Calu3 (cell line): ENCODE measurements at regions not wholly inside any gene's neighbourhood (a gene's known extent, or its start where the extent isn't known, plus 50 kb on each side); places are given as distances from the start of the nearest gene placed in this dataset.

ENCODE experiments used
- BruUV-seq: library from RNA; stranded (reverse); fragments of 400-500 nt; replicated peaks from 2 replicates; lab custom pipeline; 2021; lab: Mats Ljungman, UMichigan
- CTCF ChIA-PET: fragments of 300-600 bp; sonication (Branson Sonifier 250); formaldehyde crosslinking; loops from one replicate; lab custom pipeline; 2022; ENCODE audit warnings: antibody characterized with exemption; lab: Charles Lee
- DNase-seq: peaks from one replicate; pipeline ENCODE4 v3.0.0; 2022
- H3K27ac Mint-ChIP-seq: one replicate; pipeline ENCODE4 v1.8.0; 2022; ENCODE audit warnings: mixed read lengths; ENCODE audit not compliant: unreplicated experiment
- H3K27me3 Mint-ChIP-seq: one replicate; pipeline ENCODE4 v1.8.0; 2022; ENCODE audit warnings: mixed read lengths; ENCODE audit not compliant: unreplicated experiment
- H3K36me3 Mint-ChIP-seq: one replicate; pipeline ENCODE4 v1.8.0; 2022; ENCODE audit warnings: mild to moderate bottlenecking, moderate library complexity, mixed read lengths; ENCODE audit not compliant: insufficient read depth, unreplicated experiment
- H3K4me1 Mint-ChIP-seq: one replicate; pipeline ENCODE4 v1.8.0; 2022; ENCODE audit warnings: mild to moderate bottlenecking, low read depth, mixed read lengths; ENCODE audit not compliant: unreplicated experiment
- H3K4me3 Mint-ChIP-seq: one replicate; pipeline ENCODE4 v1.8.0; 2022; ENCODE audit warnings: mild to moderate bottlenecking, low read depth, moderate library complexity, mixed read lengths; ENCODE audit not compliant: unreplicated experiment
- H3K9me3 Mint-ChIP-seq: one replicate; pipeline ENCODE4 v1.8.0; 2022; ENCODE audit warnings: low read depth, mixed read lengths; ENCODE audit not compliant: unreplicated experiment
- intact Hi-C: fragments of 100-400 bp; cut with micrococcal nuclease; formaldehyde crosslinking; loops from one replicate; pipeline ENCODE4 v1.10.0; 2022; ENCODE audit not compliant: unreplicated experiment
- TF ChIP-seq, protein P1 (sequence below): fragments of 200-600 bp; IDR thresholded peaks from one replicate; pipeline ENCODE4 v1.8.0; 2022; ENCODE audit warnings: antibody characterized with exemption; ENCODE audit not compliant: unreplicated experiment

GRCh38 chrX:81489987-81490386 lies 288.1 kb downstream of the SH3BGRL start:
- Mint-ChIP-seq H3K4me1 (no peaks in the 10 kb centered on the region), H3K4me3 (no peak overlapping the region), H3K9me3 (no peaks in the 10 kb centered on the region), H3K27ac (no peak overlapping the region), H3K27me3 (no peaks in the 10 kb centered on the region), H3K36me3 (no peaks in the 10 kb centered on the region)
- no peak for DNase-seq
- TF ChIP-seq, protein P1, sequence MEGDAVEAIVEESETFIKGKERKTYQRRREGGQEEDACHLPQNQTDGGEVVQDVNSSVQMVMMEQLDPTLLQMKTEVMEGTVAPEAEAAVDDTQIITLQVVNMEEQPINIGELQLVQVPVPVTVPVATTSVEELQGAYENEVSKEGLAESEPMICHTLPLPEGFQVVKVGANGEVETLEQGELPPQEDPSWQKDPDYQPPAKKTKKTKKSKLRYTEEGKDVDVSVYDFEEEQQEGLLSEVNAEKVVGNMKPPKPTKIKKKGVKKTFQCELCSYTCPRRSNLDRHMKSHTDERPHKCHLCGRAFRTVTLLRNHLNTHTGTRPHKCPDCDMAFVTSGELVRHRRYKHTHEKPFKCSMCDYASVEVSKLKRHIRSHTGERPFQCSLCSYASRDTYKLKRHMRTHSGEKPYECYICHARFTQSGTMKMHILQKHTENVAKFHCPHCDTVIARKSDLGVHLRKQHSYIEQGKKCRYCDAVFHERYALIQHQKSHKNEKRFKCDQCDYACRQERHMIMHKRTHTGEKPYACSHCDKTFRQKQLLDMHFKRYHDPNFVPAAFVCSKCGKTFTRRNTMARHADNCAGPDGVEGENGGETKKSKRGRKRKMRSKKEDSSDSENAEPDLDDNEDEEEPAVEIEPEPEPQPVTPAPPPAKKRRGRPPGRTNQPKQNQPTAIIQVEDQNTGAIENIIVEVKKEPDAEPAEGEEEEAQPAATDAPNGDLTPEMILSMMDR = no peak
- no TSS peak for BruUV-seq
- intact Hi-C loops = loop anchor here (5.0 to 10.0 kb wide), 4 partner anchors 52 to 465 kb away; no protein-coding TSS in a partner anchor
- CTCF ChIA-PET = no interaction called here

- no peak for DNase-seq
- Mint-ChIP-seq H3K4me3 (no peak overlapping the region), H3K27ac (no peak overlapping the region), H3K9me3 (peaks cover 2% of the 10 kb centered on the region), H3K27me3 (no peaks in the 10 kb centered on the region), H3K4me1 (peaks cover 7% of the 10 kb centered on the region), H3K36me3 (no peaks in the 10 kb centered on the region)
- no TSS peak for BruUV-seq
- CTCF ChIA-PET = no interaction called here
- intact Hi-C loops = no loop called here
- TF ChIP-seq, protein P1 = no peak
These were observed 326.1 kb downstream of the SH3BGRL start for GRCh38 chrX:81527881-81528440.

DNA sequence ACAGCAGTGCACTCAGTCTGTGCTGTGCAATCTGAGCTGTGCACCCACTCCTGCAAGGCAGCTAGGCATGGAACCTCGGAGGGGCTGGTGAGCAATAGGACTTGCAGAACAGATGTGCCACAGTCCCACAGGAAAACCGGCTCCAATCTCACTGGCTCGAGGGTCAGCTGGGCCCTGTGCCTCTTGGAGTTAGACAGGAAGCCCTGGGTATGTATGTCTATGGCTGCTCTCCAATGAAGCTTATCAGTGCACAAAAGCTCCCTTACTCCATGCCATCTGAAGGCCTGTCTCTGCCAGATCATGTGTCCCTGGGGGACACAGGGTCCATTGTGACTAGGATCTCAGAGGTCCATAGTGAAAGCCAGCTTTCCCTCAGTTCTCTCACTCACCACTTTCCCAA lies 335.8 kb downstream of the SH3BGRL start:
- peaks cover 9% of the 10 kb centered on the region for H3K4me1 Mint-ChIP-seq
- intact Hi-C loops = no loop called here
- no TSS peak for BruUV-seq
- TF ChIP-seq, protein P1 = no peak
- H3K4me3 Mint-ChIP-seq = no peak overlapping the region
- no peak for DNase-seq
- H3K36me3 Mint-ChIP-seq = no peaks in the 10 kb centered on the region
- peaks cover 4% of the 10 kb centered on the region for H3K9me3 Mint-ChIP-seq
- no peak overlapping the region for H3K27ac Mint-ChIP-seq
- no peaks in the 10 kb centered on the region for H3K27me3 Mint-ChIP-seq
- CTCF ChIA-PET = no interaction called here

- Mint-ChIP-seq H3K36me3 (no peaks in the 10 kb centered on the region), H3K9me3 (peaks cover 5% of the 10 kb centered on the region), H3K27me3 (no peaks in the 10 kb centered on the region), H3K27ac (peak overlapping the region; percentile 56), H3K4me3 (no peak overlapping the region), H3K4me1 (peaks cover 22% of the 10 kb centered on the region)
- intact Hi-C loops = loop anchor here (5.0 kb wide), 1 partner anchor 50 kb away; no protein-coding TSS in a partner anchor
- TF ChIP-seq, protein P1 = no peak
- CTCF ChIA-PET = no interaction called here
- no peak for DNase-seq
- BruUV-seq = no TSS peak
These were observed 340.4 kb downstream of the SH3BGRL start for GRCh38 chrX:81542255-81542654.
